ENCODE measurements at regions not wholly inside any gene's neighbourhood (a gene's known extent, or its start where the extent isn't known, plus 50 kb on each side); places are given as distances from the start of the nearest gene placed in this dataset.

DNA sequence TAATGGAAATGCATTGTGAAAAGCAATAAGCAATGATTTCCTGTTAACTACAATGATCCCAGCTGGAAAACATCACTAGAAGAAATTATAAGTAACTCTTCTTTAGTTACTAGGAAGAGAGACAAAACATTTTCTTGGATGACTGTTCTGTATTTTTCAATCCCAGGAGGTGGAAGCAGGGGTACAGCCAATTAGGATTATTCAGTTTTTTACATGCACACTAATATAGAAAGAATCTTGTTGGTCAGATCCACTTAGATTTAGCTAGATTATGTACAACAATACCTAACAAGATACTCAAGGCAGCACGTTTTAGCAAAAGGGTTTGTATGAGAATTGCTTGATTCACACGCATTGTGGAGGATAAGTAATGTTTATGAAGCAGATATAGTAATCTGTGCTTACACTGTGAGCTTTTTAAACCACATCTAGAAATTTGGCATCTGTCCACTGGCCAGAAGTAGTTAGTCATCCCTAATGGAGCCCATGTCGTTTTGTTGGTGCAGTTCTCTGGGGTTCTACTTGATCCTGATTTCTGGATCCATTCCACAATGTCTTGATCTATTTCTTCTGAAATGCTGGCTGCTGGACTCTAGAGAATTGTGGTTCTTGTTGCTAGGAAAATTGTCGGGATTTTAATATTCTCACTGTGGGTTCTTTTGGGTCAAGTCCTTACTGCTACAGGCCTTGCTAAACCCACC is 199.7 kb downstream of the ADCYAP1 start:
- H3K4me1 ChIP-seq = no peaks in the 10 kb centered on the region
- no peaks in the 10 kb centered on the region for H3K27me3 ChIP-seq (ENCODE audit: insufficient read depth in 3 of 3, low read length in 2 of 3)
- DNase-seq (no peak), ATAC-seq (peak in 1 of 4 donors; percentile 23)
- H3K36me3 ChIP-seq (ENCODE audit: insufficient read depth in 1 of 2, low read depth in 1 of 2) = no peaks in the 10 kb centered on the region
- WGBS, 3 donors = 54 to 59% (median 58%) methylated on average over 4 of the region's 4 CpGs
- intact Hi-C loops (cut with DNase I) = no loop called here
- no peak overlapping the region for H3K4me3 ChIP-seq
- TF ChIP-seq, protein P1, sequence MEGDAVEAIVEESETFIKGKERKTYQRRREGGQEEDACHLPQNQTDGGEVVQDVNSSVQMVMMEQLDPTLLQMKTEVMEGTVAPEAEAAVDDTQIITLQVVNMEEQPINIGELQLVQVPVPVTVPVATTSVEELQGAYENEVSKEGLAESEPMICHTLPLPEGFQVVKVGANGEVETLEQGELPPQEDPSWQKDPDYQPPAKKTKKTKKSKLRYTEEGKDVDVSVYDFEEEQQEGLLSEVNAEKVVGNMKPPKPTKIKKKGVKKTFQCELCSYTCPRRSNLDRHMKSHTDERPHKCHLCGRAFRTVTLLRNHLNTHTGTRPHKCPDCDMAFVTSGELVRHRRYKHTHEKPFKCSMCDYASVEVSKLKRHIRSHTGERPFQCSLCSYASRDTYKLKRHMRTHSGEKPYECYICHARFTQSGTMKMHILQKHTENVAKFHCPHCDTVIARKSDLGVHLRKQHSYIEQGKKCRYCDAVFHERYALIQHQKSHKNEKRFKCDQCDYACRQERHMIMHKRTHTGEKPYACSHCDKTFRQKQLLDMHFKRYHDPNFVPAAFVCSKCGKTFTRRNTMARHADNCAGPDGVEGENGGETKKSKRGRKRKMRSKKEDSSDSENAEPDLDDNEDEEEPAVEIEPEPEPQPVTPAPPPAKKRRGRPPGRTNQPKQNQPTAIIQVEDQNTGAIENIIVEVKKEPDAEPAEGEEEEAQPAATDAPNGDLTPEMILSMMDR (IDR thresholded peaks at IDR 0.05) = no peak
- H3K27ac ChIP-seq = no peak overlapping the region
- H3K9me3 ChIP-seq = no peaks in the 10 kb centered on the region

GRCh38 chr18:1124495-1124894 is 219.8 kb downstream of the ADCYAP1 start:
- H3K36me3 ChIP-seq (ENCODE audit: insufficient read depth in 1 of 2, low read depth in 1 of 2) = no peaks in the 10 kb centered on the region
- H3K9me3 ChIP-seq = no peaks in the 10 kb centered on the region
- 92 to 94% (median 92%) methylated on average over 2 of the region's 2 CpGs for WGBS, 3 donors
- intact Hi-C loops (cut with DNase I) = no loop called here
- no peaks in the 10 kb centered on the region for H3K27me3 ChIP-seq (ENCODE audit: insufficient read depth in 3 of 3, low read length in 2 of 3)
- no peak overlapping the region for H3K27ac ChIP-seq
- ATAC-seq (no peak), DNase-seq (no peak)
- TF ChIP-seq, protein P1 (IDR thresholded peaks at IDR 0.05) = no peak
- no peaks in the 10 kb centered on the region for H3K4me1 ChIP-seq
- no peak overlapping the region for H3K4me3 ChIP-seq

GRCh38 chr18:1133541-1133940 is 228.9 kb downstream of the ADCYAP1 start:
- no peak for DNase-seq
- WGBS, 3 donors = 44 to 58% (median 58%) methylated on average over 2 of the region's 2 CpGs
- H3K4me3 ChIP-seq = no peak overlapping the region
- no peak for ATAC-seq
- TF ChIP-seq, protein P1 (IDR thresholded peaks at IDR 0.05) = no peak
- no peaks in the 10 kb centered on the region for H3K4me1 ChIP-seq
- H3K9me3 ChIP-seq = peaks cover 4% of the 10 kb centered on the region
- no peaks in the 10 kb centered on the region for H3K27me3 ChIP-seq (ENCODE audit: insufficient read depth in 3 of 3, low read length in 2 of 3)
- H3K27ac ChIP-seq = no peak overlapping the region
- intact Hi-C loops (cut with DNase I) = no loop called here
- no peaks in the 10 kb centered on the region for H3K36me3 ChIP-seq (ENCODE audit: insufficient read depth in 1 of 2, low read depth in 1 of 2)

- Histone ChIP-seq H3K27me3 (ENCODE audit: insufficient read depth in 3 of 3, low read length in 2 of 3) (no peaks in the 10 kb centered on the region), H3K9me3 (no peaks in the 10 kb centered on the region), H3K4me1 (no peaks in the 10 kb centered on the region), H3K36me3 (ENCODE audit: insufficient read depth in 1 of 2, low read depth in 1 of 2) (no peaks in the 10 kb centered on the region), H3K4me3 (no peak overlapping the region), H3K27ac (no peak overlapping the region)
- intact Hi-C loops (cut with DNase I) = no loop called here
- 65 to 82% (median 67%) methylated on average over 1 of the region's 1 CpG for WGBS, 3 donors
- no peak for DNase-seq
- no peak for ATAC-seq
- TF ChIP-seq, protein P1 (IDR thresholded peaks at IDR 0.05) = no peak
Observed at GRCh38 chr18:1147730-1148129, 243.1 kb downstream of the ADCYAP1 start.

DNA sequence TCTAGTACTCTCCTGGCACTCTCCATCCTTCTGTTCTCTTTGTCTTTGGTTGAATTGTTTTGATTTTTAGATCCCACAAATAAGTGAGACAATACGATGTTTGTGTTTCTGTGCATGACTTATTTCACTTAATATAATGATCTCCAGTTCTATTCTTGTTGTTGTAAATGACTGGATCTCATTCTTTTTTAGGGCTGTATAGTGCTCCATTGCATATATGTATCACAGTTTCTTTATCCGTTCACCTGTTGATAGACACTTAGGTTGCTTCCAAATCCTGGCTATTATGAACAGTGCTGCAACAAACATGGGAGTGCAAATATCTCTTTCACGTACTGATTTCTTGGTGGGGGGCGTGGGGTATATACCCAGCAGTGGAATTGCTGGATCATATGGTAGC is 245.0 kb downstream of the ADCYAP1 start:
- Histone ChIP-seq H3K4me3 (no peak overlapping the region), H3K4me1 (no peaks in the 10 kb centered on the region), H3K27me3 (ENCODE audit: insufficient read depth in 3 of 3, low read length in 2 of 3) (no peaks in the 10 kb centered on the region), H3K9me3 (no peaks in the 10 kb centered on the region), H3K36me3 (ENCODE audit: insufficient read depth in 1 of 2, low read depth in 1 of 2) (no peaks in the 10 kb centered on the region), H3K27ac (no peak overlapping the region)
- intact Hi-C loops (cut with DNase I) = no loop called here
- TF ChIP-seq, protein P1 (IDR thresholded peaks at IDR 0.05) = no peak
- WGBS, 3 donors = 90 to 92% (median 91%) methylated on average over 4 of the region's 4 CpGs
- ATAC-seq (no peak), DNase-seq (no peak)
